ENCODE measurements at regions not wholly inside any gene's neighbourhood (a gene's known extent, or its start where the extent isn't known, plus 50 kb on each side); places are given as distances from the start of the nearest gene placed in this dataset.

DNA sequence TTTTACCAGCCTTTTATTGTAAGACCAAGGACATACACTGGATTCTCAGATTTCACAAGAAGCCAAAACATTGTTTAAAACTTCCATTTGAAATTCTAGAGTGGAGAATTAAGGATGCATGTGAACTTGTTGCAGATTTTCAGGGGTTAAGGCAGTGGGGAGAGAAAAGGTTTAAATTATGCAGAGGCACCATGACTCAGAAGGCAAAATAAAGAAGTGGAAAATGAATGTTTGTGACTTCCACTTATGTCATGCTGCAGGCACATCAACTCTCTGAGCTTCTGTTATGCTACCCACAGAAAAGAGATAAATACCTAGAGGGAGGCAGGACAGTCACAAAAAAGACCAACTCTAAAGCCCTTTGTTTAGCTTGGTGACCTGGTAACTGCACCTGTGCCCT is 84.4 kb upstream of the BET1 start:
- DNase-seq (ENCODE audit: extremely low spot score): no peak
- peaks cover 0 to 9% (median 0%) of the 10 kb centered on the region in 4 donors for H3K27me3 ChIP-seq
- H3K27ac ChIP-seq (replicated peaks in 1 of 4): no peak overlapping the region
- H3K9me3 ChIP-seq: no peaks in the 10 kb centered on the region
- H3K4me3 ChIP-seq: no peak overlapping the region
- no peaks in the 10 kb centered on the region for H3K36me3 ChIP-seq
- TF ChIP-seq POLR2AphosphoS5 (IDR thresholded peaks at IDR 0.05): no peak
- TF ChIP-seq EP300 (IDR thresholded peaks at IDR 0.05): no peak
- TF ChIP-seq, protein P1, sequence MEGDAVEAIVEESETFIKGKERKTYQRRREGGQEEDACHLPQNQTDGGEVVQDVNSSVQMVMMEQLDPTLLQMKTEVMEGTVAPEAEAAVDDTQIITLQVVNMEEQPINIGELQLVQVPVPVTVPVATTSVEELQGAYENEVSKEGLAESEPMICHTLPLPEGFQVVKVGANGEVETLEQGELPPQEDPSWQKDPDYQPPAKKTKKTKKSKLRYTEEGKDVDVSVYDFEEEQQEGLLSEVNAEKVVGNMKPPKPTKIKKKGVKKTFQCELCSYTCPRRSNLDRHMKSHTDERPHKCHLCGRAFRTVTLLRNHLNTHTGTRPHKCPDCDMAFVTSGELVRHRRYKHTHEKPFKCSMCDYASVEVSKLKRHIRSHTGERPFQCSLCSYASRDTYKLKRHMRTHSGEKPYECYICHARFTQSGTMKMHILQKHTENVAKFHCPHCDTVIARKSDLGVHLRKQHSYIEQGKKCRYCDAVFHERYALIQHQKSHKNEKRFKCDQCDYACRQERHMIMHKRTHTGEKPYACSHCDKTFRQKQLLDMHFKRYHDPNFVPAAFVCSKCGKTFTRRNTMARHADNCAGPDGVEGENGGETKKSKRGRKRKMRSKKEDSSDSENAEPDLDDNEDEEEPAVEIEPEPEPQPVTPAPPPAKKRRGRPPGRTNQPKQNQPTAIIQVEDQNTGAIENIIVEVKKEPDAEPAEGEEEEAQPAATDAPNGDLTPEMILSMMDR (IDR thresholded peaks at IDR 0.05): no peak
- TF ChIP-seq POLR2A (IDR thresholded peaks at IDR 0.05; ENCODE audit: low read depth): no peak
- H3K4me1 ChIP-seq: peaks cover 0 to 8% (median 3%) of the 10 kb centered on the region in 4 donors
- intact Hi-C loops (cut with DNase I): loop anchor here (5.0 kb wide), 1 partner anchor 186 kb away; no protein-coding TSS in a partner anchor

DNA sequence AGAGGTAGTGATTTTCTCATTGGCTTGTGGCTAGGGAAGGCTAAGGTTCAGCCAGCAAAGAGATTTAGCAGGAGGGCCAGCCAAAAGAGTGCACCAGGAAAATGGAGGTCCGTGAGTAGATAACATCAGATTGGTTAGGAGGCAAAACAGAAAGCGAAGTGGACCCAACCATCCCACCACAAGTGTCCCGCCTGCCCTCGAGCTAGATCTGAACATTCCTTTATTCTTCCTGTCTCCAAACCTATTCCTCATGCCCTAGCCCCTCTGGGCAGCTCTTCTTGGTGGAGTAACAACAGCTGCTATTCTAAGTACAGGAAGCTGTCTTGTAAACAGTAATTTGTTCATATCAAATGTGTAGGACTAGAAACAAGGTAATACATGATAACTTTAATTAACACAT is 85.7 kb upstream of the BET1 start:
- intact Hi-C loops (cut with DNase I): loop anchor here (5.0 kb wide), 1 partner anchor 188 kb away; no protein-coding TSS in a partner anchor
- Histone ChIP-seq H3K27ac (replicated peaks in 1 of 4) (no peak overlapping the region), H3K9me3 (no peaks in the 10 kb centered on the region), H3K36me3 (no peaks in the 10 kb centered on the region), H3K27me3 (peaks cover 0 to 11% (median 0%) of the 10 kb centered on the region in 4 donors), H3K4me1 (peaks cover 0 to 8% (median 3%) of the 10 kb centered on the region in 4 donors), H3K4me3 (no peak overlapping the region)
- WGBS: 79% methylated on average over 4 of the region's 4 CpGs
- no peak for DNase-seq (ENCODE audit: extremely low spot score)
- TF ChIP-seq POLR2AphosphoS5 (IDR thresholded peaks at IDR 0.05): no peak
- TF ChIP-seq EP300 (IDR thresholded peaks at IDR 0.05): no peak
- TF ChIP-seq POLR2A (IDR thresholded peaks at IDR 0.05; ENCODE audit: low read depth): no peak
- TF ChIP-seq, protein P1 (IDR thresholded peaks at IDR 0.05): no peak

DNA sequence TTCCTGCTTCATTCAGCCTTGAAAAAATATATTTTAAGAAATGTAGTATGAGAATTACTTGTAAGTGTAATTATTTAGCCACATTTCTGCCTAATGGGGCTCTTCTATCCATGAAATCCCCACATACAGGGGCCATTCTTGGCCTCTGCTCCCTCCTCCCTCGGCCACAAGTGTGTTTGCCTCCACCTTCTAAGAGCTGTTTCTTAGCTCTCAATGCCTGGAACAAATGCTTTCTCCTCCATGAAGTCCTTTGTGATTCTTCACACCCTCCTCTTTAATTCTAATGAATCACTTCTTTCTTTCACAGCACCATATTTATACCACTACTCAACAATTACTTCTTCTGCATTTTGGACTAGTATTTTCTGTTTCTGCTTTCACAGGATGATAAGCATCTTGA is 88.8 kb upstream of the BET1 start:
- no peak overlapping the region for H3K4me3 ChIP-seq
- H3K9me3 ChIP-seq: no peaks in the 10 kb centered on the region
- intact Hi-C loops (cut with DNase I): no loop called here
- no peak for DNase-seq (ENCODE audit: extremely low spot score)
- no peaks in the 10 kb centered on the region for H3K36me3 ChIP-seq
- TF ChIP-seq, protein P1 (IDR thresholded peaks at IDR 0.05): no peak
- TF ChIP-seq POLR2AphosphoS5 (IDR thresholded peaks at IDR 0.05): no peak
- no peak for TF ChIP-seq POLR2A (IDR thresholded peaks at IDR 0.05; ENCODE audit: low read depth)
- TF ChIP-seq EP300 (IDR thresholded peaks at IDR 0.05): no peak
- H3K4me1 ChIP-seq: peaks cover 0 to under 1% (median 0%) of the 10 kb centered on the region in 4 donors
- H3K27ac ChIP-seq (replicated peaks in 1 of 4): no peak overlapping the region
- peaks cover 0 to 11% (median 0%) of the 10 kb centered on the region in 4 donors for H3K27me3 ChIP-seq
- WGBS: 70% methylated on average over 1 of the region's 1 CpG

DNA sequence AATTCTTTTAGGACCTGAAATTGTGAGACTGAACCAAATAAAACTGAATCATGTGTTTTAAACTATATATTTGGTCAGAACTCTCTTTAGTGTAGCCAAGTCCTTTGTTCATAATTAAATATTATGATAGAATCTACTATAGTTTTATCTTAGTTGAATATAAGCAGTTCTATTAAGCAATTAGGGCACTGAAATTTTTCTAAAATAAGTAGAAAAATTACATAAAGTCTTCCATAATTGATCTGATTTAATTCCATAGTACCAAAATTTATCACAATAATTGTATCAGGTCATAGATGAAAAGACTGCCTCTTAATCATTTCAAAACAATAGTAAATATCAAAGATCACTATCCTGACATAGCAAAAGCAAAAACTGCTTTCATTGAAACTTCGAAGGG is 90.1 kb upstream of the BET1 start:
- intact Hi-C loops (cut with DNase I): no loop called here
- peaks cover 0 to 7% (median 0%) of the 10 kb centered on the region in 4 donors for H3K27me3 ChIP-seq
- WGBS: 83% methylated on average over 1 of the region's 1 CpG
- no peak overlapping the region for H3K27ac ChIP-seq (replicated peaks in 1 of 4)
- DNase-seq (ENCODE audit: extremely low spot score): no peak
- H3K9me3 ChIP-seq: no peaks in the 10 kb centered on the region
- no peaks in the 10 kb centered on the region for H3K36me3 ChIP-seq
- TF ChIP-seq, protein P1 (IDR thresholded peaks at IDR 0.05): no peak
- TF ChIP-seq POLR2A (IDR thresholded peaks at IDR 0.05; ENCODE audit: low read depth) (no peak), EP300 (IDR thresholded peaks at IDR 0.05) (no peak), POLR2AphosphoS5 (IDR thresholded peaks at IDR 0.05) (no peak)
- H3K4me1 ChIP-seq: no peaks in the 10 kb centered on the region
- no peak overlapping the region for H3K4me3 ChIP-seq
